ENCODE measurements at regions not wholly inside any gene's neighbourhood (a gene's known extent, or its start where the extent isn't known, plus 50 kb on each side); places are given as distances from the start of the nearest gene placed in this dataset.

DNA sequence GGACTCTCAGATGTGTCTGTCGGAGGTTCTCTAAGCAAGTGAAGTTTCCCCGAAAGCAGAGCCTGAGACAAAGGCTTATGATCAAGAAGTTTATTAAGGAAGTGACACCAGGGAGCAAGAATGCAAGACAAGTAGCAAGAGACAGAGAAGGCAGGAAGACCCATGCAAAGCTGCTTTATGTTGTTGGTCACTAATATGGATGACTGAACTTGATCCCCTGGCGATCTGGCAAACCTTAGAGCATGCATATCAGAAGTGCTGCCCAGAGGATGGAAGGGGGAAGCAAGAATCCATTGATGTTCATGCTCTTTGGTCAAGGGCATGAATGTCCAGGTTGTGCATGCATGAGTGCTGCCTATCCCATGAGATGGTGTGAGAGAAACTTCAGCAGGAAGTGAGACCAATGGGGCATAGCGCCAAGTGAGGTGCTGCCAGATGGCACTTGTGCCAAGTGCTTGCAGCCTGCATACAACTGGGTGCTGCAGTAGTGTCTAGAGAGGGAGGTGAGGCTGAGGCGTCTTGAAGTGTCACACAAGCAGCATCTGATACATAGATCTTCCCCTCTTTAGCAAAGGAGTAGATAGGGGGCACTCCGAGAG, 176.5 kb downstream of the SALL1 start:
- in situ Hi-C loops (cut with MboI; ENCODE audit: low pct_unique_long_range_greater_than_20kb, low sequenced_read_pairs): no loop called here

GRCh38 chr16:50972876-50973275, 178.2 kb downstream of the SALL1 start:
- no peak for DNase-seq
- in situ Hi-C loops (cut with MboI; ENCODE audit: low pct_unique_long_range_greater_than_20kb, low sequenced_read_pairs): no loop called here

More for the DNA sequence above, 176.5 kb downstream of the SALL1 start:
- no peak for DNase-seq

DNA sequence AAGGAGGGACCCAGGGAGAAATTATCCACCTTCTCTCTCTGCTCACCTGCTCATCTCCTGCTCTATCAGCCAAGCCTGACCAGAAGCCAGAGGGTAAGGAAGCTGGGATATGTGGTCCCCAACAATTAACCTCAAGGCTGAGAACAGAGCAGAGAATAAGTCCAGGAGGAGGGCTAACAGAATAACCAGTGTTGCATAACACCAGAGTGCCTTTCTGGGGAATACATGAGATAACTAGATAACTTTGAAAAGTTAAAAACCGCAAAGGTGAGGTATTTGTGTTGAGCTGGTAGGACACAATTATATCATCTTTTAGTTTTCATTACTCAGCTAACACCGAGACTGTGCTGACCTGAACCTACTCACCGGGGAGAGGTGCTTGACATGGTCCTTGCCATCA, 180.8 kb downstream of the SALL1 start:
- in situ Hi-C loops (cut with MboI; ENCODE audit: low pct_unique_long_range_greater_than_20kb, low sequenced_read_pairs): no loop called here
- DNase-seq: no peak

- in situ Hi-C loops (cut with MboI; ENCODE audit: low pct_unique_long_range_greater_than_20kb, low sequenced_read_pairs): no loop called here
- DNase-seq: no peak
Observed at GRCh38 chr16:50967827-50968612, 183.1 kb downstream of the SALL1 start.

DNA sequence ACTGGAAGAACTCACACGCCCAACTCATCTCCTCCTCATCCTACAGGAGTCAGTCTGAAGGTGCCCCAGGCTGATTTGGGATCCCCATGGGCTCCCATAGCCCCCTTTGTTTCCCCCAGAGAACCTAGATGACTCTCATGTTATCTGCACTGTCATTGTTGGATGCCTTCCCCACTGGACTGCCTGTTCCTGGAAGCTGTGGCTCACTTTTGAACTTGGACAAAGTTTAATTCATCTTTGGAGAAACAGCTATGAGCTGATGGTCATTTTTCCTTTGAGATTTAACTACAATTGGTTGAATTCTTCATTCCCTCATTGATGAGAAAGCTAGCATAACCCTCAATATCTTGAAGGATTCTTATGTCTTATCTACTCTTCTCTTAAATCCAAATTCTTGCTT, 186.6 kb downstream of the SALL1 start:
- in situ Hi-C loops (cut with MboI; ENCODE audit: low pct_unique_long_range_greater_than_20kb, low sequenced_read_pairs): no loop called here
- no peak for DNase-seq

- in situ Hi-C loops (cut with MboI; ENCODE audit: low pct_unique_long_range_greater_than_20kb, low sequenced_read_pairs): no loop called here
- no peak for DNase-seq
Observed at GRCh38 chr16:50961952-50962351, 189.1 kb downstream of the SALL1 start.

DNA sequence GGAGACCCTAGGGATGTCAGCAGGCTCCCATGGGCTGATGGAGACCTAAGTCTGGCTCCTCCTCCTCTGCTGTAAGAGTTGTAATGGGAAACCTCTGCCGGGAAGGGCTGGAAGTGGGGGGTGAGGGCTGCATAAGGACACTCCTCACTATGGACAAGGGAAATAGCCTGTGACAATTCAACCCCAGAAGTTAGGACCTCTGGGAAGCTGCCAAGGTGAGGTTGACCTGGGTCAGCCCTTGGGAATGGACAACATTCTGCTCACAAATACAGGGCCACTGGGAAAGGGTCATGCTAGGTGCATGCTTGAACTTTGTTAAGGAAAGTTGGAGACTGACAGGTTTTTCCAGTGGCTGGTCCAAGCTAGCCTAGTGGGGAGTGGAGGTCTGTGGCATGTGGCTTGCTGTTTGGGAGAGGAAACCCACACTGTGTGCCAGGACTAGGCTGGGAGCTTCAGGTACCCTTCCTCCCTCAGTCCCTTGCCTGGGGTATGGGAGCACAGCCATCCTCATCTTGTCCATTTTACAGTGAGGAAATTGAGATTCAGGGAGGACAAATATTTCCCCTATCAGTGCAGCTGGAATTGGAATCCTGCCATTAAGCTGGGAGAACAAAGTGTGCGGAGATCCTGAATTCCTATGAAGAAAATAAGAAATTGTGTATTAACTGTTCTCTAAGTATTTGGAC, 190.4 kb downstream of the SALL1 start:
- DNase-seq: no peak
- in situ Hi-C loops (cut with MboI; ENCODE audit: low pct_unique_long_range_greater_than_20kb, low sequenced_read_pairs): no loop called here

DNA sequence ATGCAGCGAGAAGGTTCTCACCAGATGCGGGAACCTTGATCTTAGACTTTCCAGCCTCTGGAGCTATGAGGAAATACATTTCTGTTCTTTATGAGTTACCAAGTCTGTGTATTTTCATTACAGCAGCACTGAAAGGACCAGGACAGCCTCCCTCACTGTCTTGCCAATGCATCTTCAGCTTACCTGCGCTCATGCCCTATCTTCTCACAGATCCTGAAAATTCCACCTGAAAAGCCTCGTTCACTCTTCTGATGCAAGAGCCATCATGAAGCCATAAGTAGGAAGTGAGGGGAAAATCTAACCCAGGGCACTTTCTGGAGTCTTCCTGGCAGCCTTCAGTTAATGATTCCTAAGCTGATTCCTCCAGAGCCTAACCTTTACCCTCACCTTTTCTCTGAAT, 194.0 kb downstream of the SALL1 start:
- DNase-seq: no peak
- in situ Hi-C loops (cut with MboI; ENCODE audit: low pct_unique_long_range_greater_than_20kb, low sequenced_read_pairs): no loop called here

GRCh38 chr16:50956637-50957036, 194.4 kb downstream of the SALL1 start:
- in situ Hi-C loops (cut with MboI; ENCODE audit: low pct_unique_long_range_greater_than_20kb, low sequenced_read_pairs): no loop called here
- no peak for DNase-seq

DNA sequence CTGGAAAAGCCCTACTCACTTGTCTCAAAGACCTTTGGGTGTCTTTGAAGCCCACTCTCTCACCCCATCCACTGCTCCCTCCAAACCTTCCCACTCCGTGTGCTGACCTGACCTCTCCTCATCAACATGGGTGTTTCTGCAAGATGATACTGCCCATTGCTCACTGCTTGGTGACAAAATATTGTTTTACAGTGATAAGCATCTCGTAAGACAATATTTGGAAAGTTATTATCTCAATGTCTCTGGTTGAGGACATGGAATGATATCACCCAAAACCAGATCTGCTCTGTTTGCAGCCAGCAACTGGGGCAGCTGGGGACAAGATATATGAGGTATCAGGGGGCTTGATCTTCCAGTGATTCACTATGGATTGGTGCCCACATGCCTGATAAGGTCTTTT, 195.8 kb downstream of the SALL1 start:
- in situ Hi-C loops (cut with MboI; ENCODE audit: low pct_unique_long_range_greater_than_20kb, low sequenced_read_pairs): no loop called here
- DNase-seq: no peak

DNA sequence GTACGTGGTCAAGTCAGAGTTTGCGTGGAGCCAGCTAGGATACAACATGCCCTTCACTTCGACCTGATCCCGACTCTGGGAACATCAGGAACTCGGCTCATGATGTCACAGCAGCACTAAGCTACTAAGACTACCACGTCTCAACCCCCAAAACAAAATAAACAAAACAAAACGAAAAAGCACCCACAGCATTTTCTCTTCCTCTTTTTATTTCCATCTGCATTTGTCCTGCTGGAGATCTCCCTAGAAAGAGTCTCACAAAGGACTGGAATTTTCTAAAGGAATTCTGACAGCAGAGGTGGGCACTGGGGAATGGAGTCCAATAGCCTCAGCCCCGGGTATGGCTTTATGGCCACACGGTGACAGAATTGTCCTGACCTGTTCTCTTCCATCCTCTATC, 196.6 kb downstream of the SALL1 start:
- in situ Hi-C loops (cut with MboI; ENCODE audit: low pct_unique_long_range_greater_than_20kb, low sequenced_read_pairs): no loop called here
- no peak for DNase-seq

GRCh38 chr16:50953290-50953689, 197.8 kb downstream of the SALL1 start:
- in situ Hi-C loops (cut with MboI; ENCODE audit: low pct_unique_long_range_greater_than_20kb, low sequenced_read_pairs): no loop called here
- no peak for DNase-seq

DNA sequence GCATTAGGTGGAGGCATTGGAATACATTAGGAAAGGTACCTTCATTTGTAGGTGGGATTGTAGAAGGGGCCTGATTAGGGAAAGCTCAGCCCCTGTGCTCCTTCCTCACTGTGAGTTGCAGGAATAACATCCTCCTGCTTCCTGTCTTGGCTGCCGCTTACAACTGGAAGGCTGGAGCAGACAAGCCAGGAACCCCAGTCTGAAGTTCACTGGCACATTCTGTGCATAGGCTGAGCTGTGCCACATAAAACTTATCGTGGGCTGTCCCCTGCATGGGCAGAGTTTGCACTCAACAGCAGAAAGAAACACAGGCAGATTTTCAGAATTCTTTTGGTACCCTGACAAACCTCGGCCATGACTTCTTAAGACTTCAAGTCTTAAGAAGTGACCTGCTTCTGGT, 200.1 kb downstream of the SALL1 start:
- in situ Hi-C loops (cut with MboI; ENCODE audit: low pct_unique_long_range_greater_than_20kb, low sequenced_read_pairs): no loop called here
- DNase-seq: no peak

GRCh38 chr16:50948268-50948930, 202.7 kb downstream of the SALL1 start:
- no peak for DNase-seq
- in situ Hi-C loops (cut with MboI; ENCODE audit: low pct_unique_long_range_greater_than_20kb, low sequenced_read_pairs): no loop called here

- no peak for DNase-seq
- in situ Hi-C loops (cut with MboI; ENCODE audit: low pct_unique_long_range_greater_than_20kb, low sequenced_read_pairs): no loop called here
Observed at GRCh38 chr16:50947826-50948225, 203.2 kb downstream of the SALL1 start.

DNA sequence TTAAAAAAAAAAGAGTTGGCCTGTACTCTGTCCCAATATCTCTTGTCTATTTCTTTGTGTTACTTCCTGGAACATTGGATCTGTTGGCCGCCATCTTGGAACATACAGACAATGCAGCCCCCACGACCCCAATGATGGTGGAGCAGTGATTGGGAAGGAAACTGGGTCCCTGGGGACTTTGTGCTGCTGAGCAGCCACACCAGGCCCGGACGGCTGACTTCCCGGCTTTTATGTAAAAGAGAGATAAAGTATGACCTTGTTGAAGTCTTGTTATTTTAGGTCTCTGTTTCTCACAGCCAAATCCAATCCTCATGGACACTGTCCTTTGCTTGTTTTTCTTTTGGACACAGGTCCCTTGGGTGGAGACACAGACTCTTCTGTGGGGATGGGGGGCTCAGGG, 204.5 kb downstream of the SALL1 start:
- no peak for DNase-seq
- in situ Hi-C loops (cut with MboI; ENCODE audit: low pct_unique_long_range_greater_than_20kb, low sequenced_read_pairs): no loop called here

DNA sequence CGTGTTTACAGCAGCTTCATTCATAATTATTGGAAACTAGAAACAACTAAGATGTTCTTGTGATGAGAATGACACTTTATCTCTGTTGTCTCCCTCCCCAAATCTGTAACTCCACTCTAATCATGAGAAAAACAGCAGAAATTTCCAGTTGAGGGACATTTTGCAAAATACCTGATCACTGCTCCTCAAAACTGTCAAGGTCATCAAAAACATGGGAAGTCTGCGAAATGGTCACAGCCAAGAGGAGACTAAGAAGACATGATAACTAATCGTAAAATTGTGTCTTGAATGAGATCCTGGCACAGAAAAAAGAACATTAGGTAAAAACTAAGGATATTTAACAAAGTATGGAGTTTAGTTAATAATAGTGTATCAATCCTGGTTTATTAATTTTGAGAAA, 204.2 kb downstream of the CYLD start:
- in situ Hi-C loops (cut with MboI; ENCODE audit: low pct_unique_long_range_greater_than_20kb, low sequenced_read_pairs): no loop called here
- no peak for DNase-seq

DNA sequence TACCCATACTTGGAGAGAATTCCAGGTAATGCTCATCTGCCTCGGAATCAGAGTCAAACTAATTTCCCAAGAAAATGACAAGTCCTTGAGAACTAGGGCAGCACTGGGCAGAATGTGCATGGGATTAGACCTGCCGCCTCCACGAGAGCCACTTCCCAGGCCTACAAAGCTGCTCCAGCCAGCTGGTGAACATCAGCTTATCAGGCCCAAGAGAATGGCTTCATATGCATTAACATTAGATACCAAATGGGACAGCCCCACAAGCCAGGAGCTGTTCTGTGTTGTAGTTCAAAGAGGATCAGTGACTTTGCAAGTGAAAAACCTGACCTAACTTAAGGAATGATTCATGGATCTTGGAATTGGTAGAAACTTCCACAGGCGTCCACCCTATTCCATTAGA, 203.3 kb downstream of the CYLD start:
- DNase-seq: no peak
- in situ Hi-C loops (cut with MboI; ENCODE audit: low pct_unique_long_range_greater_than_20kb, low sequenced_read_pairs): no loop called here

DNA sequence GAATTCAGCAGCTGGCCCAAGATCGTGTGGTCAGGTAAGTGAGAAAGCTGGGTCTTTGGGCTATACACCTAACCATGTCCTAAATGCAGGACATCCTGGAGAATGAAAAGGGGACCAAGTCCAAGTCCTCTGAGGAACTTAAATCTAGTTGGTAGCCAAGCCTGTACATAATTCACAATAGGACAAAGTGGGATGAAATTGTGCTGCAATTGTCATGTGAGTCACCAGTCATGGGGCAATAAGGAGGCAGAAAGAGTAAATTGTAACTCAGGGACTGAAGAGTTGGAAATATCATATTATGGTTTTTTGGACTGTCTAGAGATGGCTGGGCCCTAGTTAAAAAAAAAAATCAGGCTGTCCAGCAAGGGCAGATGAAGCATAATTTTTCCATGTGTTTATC, 202.6 kb downstream of the CYLD start:
- in situ Hi-C loops (cut with MboI; ENCODE audit: low pct_unique_long_range_greater_than_20kb, low sequenced_read_pairs): no loop called here
- DNase-seq: no peak

DNA sequence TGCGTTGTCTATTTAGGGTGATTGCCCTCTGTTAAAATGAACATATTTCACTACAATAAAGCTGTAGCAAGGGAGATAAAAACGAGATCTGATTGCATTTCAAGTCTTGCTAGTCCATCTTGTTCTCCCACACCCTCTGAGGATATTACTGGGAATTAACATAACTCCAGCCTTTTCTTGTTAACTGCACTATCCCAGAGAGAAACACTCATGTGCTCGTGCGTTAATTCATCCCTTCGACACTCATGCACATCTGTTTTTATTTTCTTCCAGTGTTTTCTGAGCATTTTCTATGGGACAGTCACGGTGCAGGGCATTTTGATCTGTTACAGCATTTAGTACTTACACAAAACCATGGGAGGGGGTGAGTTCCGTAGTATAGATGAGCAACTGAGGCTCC, 202.1 kb downstream of the CYLD start:
- in situ Hi-C loops (cut with MboI; ENCODE audit: low pct_unique_long_range_greater_than_20kb, low sequenced_read_pairs): no loop called here

More for the DNA sequence above, 202.1 kb downstream of the CYLD start:
- DNase-seq: no peak

All from KBM-7 (cell line).